Lower lobe of right lung (tissue), 2 donors: ENCODE measurements at regions not wholly inside any gene's neighbourhood (a gene's known extent, or its start where the extent isn't known, plus 50 kb on each side); places are given as distances from the start of the nearest gene placed in this dataset.

Experiments used
- ATAC-seq, 2 donors: fragments of 200-7000 bp; cut with Tn5 transposase; one replicate each; pipeline ENCODE4 v1.9.1; 2020 to 2022; ENCODE audit warnings: mild to moderate bottlenecking in 2 of 2, moderate library complexity in 2 of 2
- DNase-seq: peaks from one replicate; pipeline ENCODE4 v3.0.0-alpha.2; 2020
- H3K27ac ChIP-seq: fragments of 200-600 bp; one replicate; pipeline ENCODE4 v1.8.0; 2022
- H3K27me3 ChIP-seq: fragments of 200-600 bp; one replicate; pipeline ENCODE4 v1.8.0; 2022; ENCODE audit warnings: low read depth
- H3K36me3 ChIP-seq: fragments of 200-600 bp; one replicate; pipeline ENCODE4 v1.8.0; 2022; ENCODE audit warnings: mild to moderate bottlenecking
- H3K4me1 ChIP-seq: fragments of 200-600 bp; one replicate; pipeline ENCODE4 v1.8.0; 2022
- H3K4me3 ChIP-seq: fragments of 200-600 bp; one replicate; pipeline ENCODE4 v1.8.0; 2022; ENCODE audit warnings: mild to moderate bottlenecking
- H3K9me3 ChIP-seq: fragments of 200-600 bp; one replicate; pipeline ENCODE4 v1.8.0; 2022
- CTCF ChIP-seq: fragments of 200-600 bp; IDR thresholded peaks from one replicate; pipeline ENCODE4 v1.8.0; 2022; ENCODE audit warnings: antibody characterized with exemption, mild to moderate bottlenecking
- intact Hi-C: fragments of 100-400 bp; cut with DNase I; formaldehyde crosslinking; loops from one replicate; pipeline ENCODE4 v1.11.0; 2022
- donor health status: DM: no; HTN: yes; CAD: no; lungs with severe emphysema.

GRCh38 chr14:98119739-98120138 lies 1152.3 kb downstream of the BCL11B start:
- no peak for TF ChIP-seq CTCF
- no peak overlapping the region for H3K4me3 ChIP-seq
- ATAC-seq = no peak
- no peaks in the 10 kb centered on the region for H3K4me1 ChIP-seq
- H3K9me3 ChIP-seq = no peaks in the 10 kb centered on the region
- no peaks in the 10 kb centered on the region for H3K36me3 ChIP-seq
- no peaks in the 10 kb centered on the region for H3K27me3 ChIP-seq
- DNase-seq = no peak
- intact Hi-C loops = no loop called here
- H3K27ac ChIP-seq = no peak overlapping the region

- no peak for TF ChIP-seq CTCF
- Histone ChIP-seq H3K27me3 (no peaks in the 10 kb centered on the region), H3K9me3 (no peaks in the 10 kb centered on the region), H3K4me1 (no peaks in the 10 kb centered on the region), H3K27ac (no peak overlapping the region), H3K36me3 (no peaks in the 10 kb centered on the region), H3K4me3 (no peak overlapping the region)
- ATAC-seq (no peak), DNase-seq (no peak)
- intact Hi-C loops = no loop called here
Measured at GRCh38 chr14:98120831-98121464, 1151.0 kb downstream of the BCL11B start.

GRCh38 chr14:98122527-98122926 lies 1149.5 kb downstream of the BCL11B start:
- intact Hi-C loops = no loop called here
- no peak for DNase-seq
- ATAC-seq = no peak
- no peak for TF ChIP-seq CTCF
- H3K4me3 ChIP-seq = no peak overlapping the region
- no peaks in the 10 kb centered on the region for H3K36me3 ChIP-seq
- H3K27ac ChIP-seq = no peak overlapping the region
- no peaks in the 10 kb centered on the region for H3K9me3 ChIP-seq
- H3K4me1 ChIP-seq = no peaks in the 10 kb centered on the region
- H3K27me3 ChIP-seq = no peaks in the 10 kb centered on the region

GRCh38 chr14:98130691-98131090 lies 1141.3 kb downstream of the BCL11B start:
- no peak for TF ChIP-seq CTCF
- Histone ChIP-seq H3K4me3 (no peak overlapping the region), H3K4me1 (no peaks in the 10 kb centered on the region), H3K36me3 (no peaks in the 10 kb centered on the region), H3K27me3 (no peaks in the 10 kb centered on the region), H3K9me3 (no peaks in the 10 kb centered on the region), H3K27ac (no peak overlapping the region)
- no peak for DNase-seq
- intact Hi-C loops = no loop called here
- ATAC-seq = no peak

GRCh38 chr14:98131406-98131805 lies 1140.6 kb downstream of the BCL11B start:
- H3K9me3 ChIP-seq = no peaks in the 10 kb centered on the region
- intact Hi-C loops = no loop called here
- DNase-seq (no peak), ATAC-seq (no peak)
- H3K4me1 ChIP-seq = no peaks in the 10 kb centered on the region
- no peaks in the 10 kb centered on the region for H3K36me3 ChIP-seq
- no peak overlapping the region for H3K4me3 ChIP-seq
- no peak overlapping the region for H3K27ac ChIP-seq
- no peaks in the 10 kb centered on the region for H3K27me3 ChIP-seq
- TF ChIP-seq CTCF = no peak

- intact Hi-C loops = no loop called here
- no peak overlapping the region for H3K4me3 ChIP-seq
- H3K27me3 ChIP-seq = peaks cover 5% of the 10 kb centered on the region
- no peak for TF ChIP-seq CTCF
- ATAC-seq = no peak
- H3K9me3 ChIP-seq = no peaks in the 10 kb centered on the region
- H3K27ac ChIP-seq = no peak overlapping the region
- H3K36me3 ChIP-seq = no peaks in the 10 kb centered on the region
- no peaks in the 10 kb centered on the region for H3K4me1 ChIP-seq
- no peak for DNase-seq
Measured at GRCh38 chr14:98133806-98134205, 1138.2 kb downstream of the BCL11B start.
